HEK293 (cell line): ENCODE measurements at regions not wholly inside any gene's neighbourhood (a gene's known extent, or its start where the extent isn't known, plus 50 kb on each side); places are given as distances from the start of the nearest gene placed in this dataset.

ENCODE experiments used
- CTCF ChIA-PET: fragments of 350-600 bp; formaldehyde crosslinking; extraction: SDS; loops from one replicate; lab custom pipeline; 2021; ENCODE audit warnings: antibody characterized with exemption; lab: Yijun Ruan, JAX
- POLR2A ChIA-PET: fragments of 300-600 bp; formaldehyde crosslinking; extraction: SDS; loops from one replicate; lab custom pipeline; 2020; ENCODE audit warnings: antibody characterized with exemption, inconsistent platforms; lab: Yijun Ruan, JAX
- H3K27ac ChIP-seq: fragments of 200-500 bp; sonication (Bioruptor generic); 2 replicates; pipeline ENCODE4 v1.5.1; 2014; ENCODE audit warnings: low read depth, low read length, control low read depth, inconsistent platforms; ENCODE audit errors: extremely low read depth
- H3K36me3 ChIP-seq, 2 experiments: fragments of 200-500 bp in 1 of 2; sonication (Bioruptor generic) in 1 of 2; 1 replicate in 1 of 2; 2 replicates in 1 of 2; pipeline ENCODE4 v1.5.1; 2014 to 2017; ENCODE audit warnings: inconsistent platforms in 2 of 2, low read length in 2 of 2; ENCODE audit not compliant: control insufficient read depth in 2 of 2, insufficient read depth in 1 of 2
- H3K4me1 ChIP-seq: fragments of 200-500 bp; sonication (Bioruptor generic); 2 replicates; pipeline ENCODE4 v1.5.1; 2014; ENCODE audit warnings: mild to moderate bottlenecking, low read length, inconsistent platforms; ENCODE audit not compliant: control insufficient read depth, insufficient read depth
- H3K4me3 ChIP-seq: 2 replicates; pipeline ENCODE4 v1.5.1; 2011; ENCODE audit warnings: low read depth, mild to moderate bottlenecking, control low read depth, low read length, moderate library complexity
- H3K9me3 ChIP-seq: fragments of 200-500 bp; sonication (Bioruptor generic); 2 replicates; pipeline ENCODE4 v1.5.1; 2014; ENCODE audit warnings: low read depth, low read length, inconsistent platforms; ENCODE audit not compliant: control insufficient read depth, insufficient read depth
- KLF8 ChIP-seq: fragments of 450-650 bp; formaldehyde crosslinking; IDR thresholded peaks from 2 replicates; pipeline ENCODE4 v1.5.1; 2016; ENCODE audit warnings: missing biosample characterization, missing genetic modification characterization
- ZNF121 ChIP-seq: fragments of 450-650 bp; formaldehyde crosslinking; IDR thresholded peaks from 2 replicates; pipeline ENCODE4 v1.5.1; 2016; ENCODE audit warnings: missing biosample characterization, missing genetic modification characterization
- ZNF16 ChIP-seq: fragments of 450-650 bp; formaldehyde crosslinking; IDR thresholded peaks from 2 replicates; pipeline ENCODE4 v1.5.1; 2016; ENCODE audit warnings: low read depth, missing biosample characterization, missing genetic modification characterization
- ZNF202 ChIP-seq: fragments of 450-650 bp; formaldehyde crosslinking; IDR thresholded peaks from 2 replicates; pipeline ENCODE4 v1.5.1; 2016; ENCODE audit warnings: missing biosample characterization, missing genetic modification characterization, borderline replicate concordance
- ZNF274 ChIP-seq, 2 experiments: fragments of 200-500 bp in 1 of 2; fragments of 450-650 bp in 1 of 2; sonication (Bioruptor generic) in 1 of 2; formaldehyde crosslinking in 1 of 2; IDR thresholded peaks; 2 replicates each; pipeline versions ENCODE4 v1.5.1 to v1.6.1; 2014 to 2016; ENCODE audit warnings: borderline replicate concordance in 1 of 2, inconsistent platforms in 1 of 2, low read length in 1 of 2, missing biosample characterization in 1 of 2, missing genetic modification characterization in 1 of 2
- ZNF354C ChIP-seq: fragments of 450-650 bp; formaldehyde crosslinking; IDR thresholded peaks from 2 replicates; pipeline ENCODE4 v1.5.1; 2016; ENCODE audit warnings: missing biosample characterization, missing genetic modification characterization, low read depth, borderline replicate concordance
- ZNF426 ChIP-seq: fragments of 450-650 bp; formaldehyde crosslinking; IDR thresholded peaks from 2 replicates; pipeline ENCODE4 v1.5.1; 2017; ENCODE audit warnings: missing biosample characterization, missing genetic modification characterization, mild to moderate bottlenecking, inconsistent platforms, moderate library complexity
- ZNF473 ChIP-seq: fragments of 450-650 bp; formaldehyde crosslinking; IDR thresholded peaks from 2 replicates; pipeline ENCODE4 v1.5.1; 2017; ENCODE audit warnings: missing biosample characterization, missing genetic modification characterization
- ZNF514 ChIP-seq: fragments of 450-650 bp; formaldehyde crosslinking; IDR thresholded peaks from 2 replicates; pipeline ENCODE4 v1.5.1; 2016; ENCODE audit warnings: missing biosample characterization, missing genetic modification characterization
- ZNF529 ChIP-seq: fragments of 450-650 bp; formaldehyde crosslinking; IDR thresholded peaks from 2 replicates; pipeline ENCODE4 v1.5.1; 2017; ENCODE audit warnings: missing genetic modification characterization, missing biosample characterization; ENCODE audit not compliant: insufficient replicate concordance
- ZNF530 ChIP-seq: fragments of 450-650 bp; formaldehyde crosslinking; IDR thresholded peaks from 2 replicates; pipeline ENCODE4 v1.5.1; 2016; ENCODE audit warnings: low read depth, missing biosample characterization, missing genetic modification characterization
- TF ChIP-seq, protein P1 (sequence below): fragments of 450-650 bp; formaldehyde crosslinking; IDR thresholded peaks from 2 replicates; pipeline ENCODE4 v1.5.1; 2017; ENCODE audit warnings: missing biosample characterization, mild to moderate bottlenecking, missing genetic modification characterization, moderate library complexity
- TF ChIP-seq, protein P2 (sequence below): fragments of 450-650 bp; formaldehyde crosslinking; IDR thresholded peaks from 2 replicates; pipeline ENCODE4 v1.5.1; 2016; ENCODE audit warnings: missing biosample characterization, missing genetic modification characterization
- TF ChIP-seq, protein P3 (sequence below): fragments of 450-650 bp; formaldehyde crosslinking; optimal IDR thresholded peaks from 2 replicates; pipeline ENCODE3; 2016; ENCODE audit warnings: missing biosample characterization, mild to moderate bottlenecking, missing genetic modification characterization
- TF ChIP-seq, protein P4 (sequence below): fragments of 450-650 bp; formaldehyde crosslinking; IDR thresholded peaks from 2 replicates; pipeline ENCODE4 v1.5.1; 2017; ENCODE audit warnings: missing biosample characterization, missing genetic modification characterization
- TF ChIP-seq, protein P5 (sequence below): fragments of 450-650 bp; formaldehyde crosslinking; IDR thresholded peaks from 2 replicates; pipeline ENCODE4 v1.5.1; 2016; ENCODE audit warnings: missing biosample characterization, missing genetic modification characterization, borderline replicate concordance

DNA sequence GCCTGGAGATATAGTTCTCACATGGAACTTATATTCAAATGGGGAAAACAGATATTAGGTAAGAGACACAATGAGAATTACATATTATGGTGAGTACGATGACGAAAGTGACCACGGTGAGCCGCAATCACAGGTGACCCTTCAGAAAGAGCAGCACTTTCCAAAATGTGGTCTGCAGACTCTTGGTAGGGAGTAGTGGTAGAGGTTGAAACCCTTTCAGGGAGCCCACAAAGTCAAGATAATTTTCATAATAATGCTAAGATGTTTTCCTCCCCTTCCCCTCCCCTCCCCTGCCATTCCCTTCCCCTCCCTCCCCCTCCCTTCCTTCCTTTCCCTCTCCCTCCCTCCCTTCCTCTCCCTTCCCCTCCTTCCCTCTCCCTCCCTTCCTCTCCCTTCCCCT lies 83.5 kb upstream of the AKT3 start:
- ChIA-PET CTCF (interaction anchor here (0.6 kb wide), 1 partner anchor 432 kb away, joined by 3 read pairs; no protein-coding TSS in a partner anchor), POLR2A (no interaction called here)
- TF ChIP-seq, protein P1, sequence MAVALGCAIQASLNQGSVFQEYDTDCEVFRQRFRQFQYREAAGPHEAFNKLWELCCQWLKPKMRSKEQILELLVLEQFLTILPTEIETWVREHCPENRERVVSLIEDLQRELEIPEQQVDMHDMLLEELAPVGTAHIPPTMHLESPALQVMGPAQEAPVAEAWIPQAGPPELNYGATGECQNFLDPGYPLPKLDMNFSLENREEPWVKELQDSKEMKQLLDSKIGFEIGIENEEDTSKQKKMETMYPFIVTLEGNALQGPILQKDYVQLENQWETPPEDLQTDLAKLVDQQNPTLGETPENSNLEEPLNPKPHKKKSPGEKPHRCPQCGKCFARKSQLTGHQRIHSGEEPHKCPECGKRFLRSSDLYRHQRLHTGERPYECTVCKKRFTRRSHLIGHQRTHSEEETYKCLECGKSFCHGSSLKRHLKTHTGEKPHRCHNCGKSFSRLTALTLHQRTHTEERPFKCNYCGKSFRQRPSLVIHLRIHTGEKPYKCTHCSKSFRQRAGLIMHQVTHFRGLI (tag by site-specific recombination), result no peak
- TF ChIP-seq ZNF202, result no peak
- TF ChIP-seq ZNF529, result no peak
- TF ChIP-seq, protein P2, sequence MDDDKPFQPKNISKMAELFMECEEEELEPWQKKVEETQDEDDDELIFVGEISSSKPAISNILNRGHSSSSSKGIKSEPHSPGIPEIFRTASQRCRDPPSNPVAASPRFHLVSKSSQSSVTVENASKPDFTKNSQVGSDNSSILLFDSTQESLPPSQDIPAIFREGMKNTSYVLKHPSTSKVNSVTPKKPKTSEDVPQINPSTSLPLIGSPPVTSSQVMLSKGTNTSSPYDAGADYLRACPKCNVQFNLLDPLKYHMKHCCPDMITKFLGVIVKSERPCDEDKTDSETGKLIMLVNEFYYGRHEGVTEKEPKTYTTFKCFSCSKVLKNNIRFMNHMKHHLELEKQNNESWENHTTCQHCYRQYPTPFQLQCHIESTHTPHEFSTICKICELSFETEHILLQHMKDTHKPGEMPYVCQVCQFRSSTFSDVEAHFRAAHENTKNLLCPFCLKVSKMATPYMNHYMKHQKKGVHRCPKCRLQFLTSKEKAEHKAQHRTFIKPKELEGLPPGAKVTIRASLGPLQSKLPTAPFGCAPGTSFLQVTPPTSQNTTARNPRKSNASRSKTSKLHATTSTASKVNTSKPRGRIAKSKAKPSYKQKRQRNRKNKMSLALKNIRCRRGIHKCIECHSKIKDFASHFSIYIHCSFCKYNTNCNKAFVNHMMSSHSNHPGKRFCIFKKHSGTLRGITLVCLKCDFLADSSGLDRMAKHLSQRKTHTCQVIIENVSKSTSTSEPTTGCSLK, result no peak
- TF ChIP-seq ZNF530, result no peak
- TF ChIP-seq, protein P3, sequence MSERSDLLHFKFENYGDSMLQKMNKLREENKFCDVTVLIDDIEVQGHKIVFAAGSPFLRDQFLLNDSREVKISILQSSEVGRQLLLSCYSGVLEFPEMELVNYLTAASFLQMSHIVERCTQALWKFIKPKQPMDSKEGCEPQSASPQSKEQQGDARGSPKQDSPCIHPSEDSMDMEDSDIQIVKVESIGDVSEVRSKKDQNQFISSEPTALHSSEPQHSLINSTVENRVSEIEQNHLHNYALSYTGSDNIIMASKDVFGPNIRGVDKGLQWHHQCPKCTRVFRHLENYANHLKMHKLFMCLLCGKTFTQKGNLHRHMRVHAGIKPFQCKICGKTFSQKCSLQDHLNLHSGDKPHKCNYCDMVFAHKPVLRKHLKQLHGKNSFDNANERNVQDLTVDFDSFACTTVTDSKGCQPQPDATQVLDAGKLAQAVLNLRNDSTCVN, result no peak
- TF ChIP-seq ZNF473 (tag by site-specific recombination), result no peak
- no peak for TF ChIP-seq ZNF274 (IDR thresholded peaks at IDR 0.05; ENCODE audit: low read length)
- TF ChIP-seq ZNF274 (tag by site-specific recombination; IDR thresholded peaks at IDR 0.05; ENCODE audit: borderline replicate concordance), result no peak
- H3K4me3 ChIP-seq, result no peak overlapping the region
- no peaks in the 10 kb centered on the region; the same call in 1 of the 2 replicates for H3K9me3 ChIP-seq
- no peaks in the 10 kb centered on the region for H3K4me1 ChIP-seq
- no peak overlapping the region for H3K27ac ChIP-seq
- no peaks in the 10 kb centered on the region for H3K36me3 ChIP-seq

DNA sequence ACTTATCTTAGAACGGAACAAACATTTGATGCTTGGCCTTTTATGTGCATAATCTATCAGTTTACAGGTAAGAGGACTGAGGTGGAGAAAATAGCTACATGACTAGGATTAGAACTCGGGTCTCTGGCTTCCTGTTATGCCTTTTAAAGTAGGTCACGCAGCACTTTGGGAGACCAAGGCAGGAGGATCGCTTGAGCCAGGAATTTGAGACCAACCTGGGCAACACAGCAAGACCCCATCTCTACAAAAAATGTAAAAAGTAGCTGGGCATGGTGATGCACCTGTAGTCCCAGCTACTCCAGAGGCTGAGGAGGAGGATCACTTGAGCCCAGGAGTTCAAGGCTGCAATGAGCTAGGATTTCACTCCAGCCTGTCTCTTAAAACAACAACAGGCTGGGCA lies 81.9 kb upstream of the AKT3 start:
- Histone ChIP-seq H3K4me3 (no peak overlapping the region), H3K27ac (no peak overlapping the region), H3K4me1 (peaks cover 3% of the 10 kb centered on the region; the same call in 1 of the 2 replicates), H3K9me3 (no peaks in the 10 kb centered on the region; the same call in 1 of the 2 replicates), H3K36me3 (no peaks in the 10 kb centered on the region)
- ChIA-PET POLR2A (no interaction called here), CTCF (interaction anchor here (0.5 to 0.6 kb wide), 2 partner anchors 51 to 287 kb away, joined by 3 read pairs; no protein-coding TSS in a partner anchor)
- TF ChIP-seq ZNF426 (tag by site-specific recombination), result no peak
- 0 out of 2 replicates have a peak, but pooled peaks have one; percentile 27 for TF ChIP-seq ZNF121 (tag by site-specific recombination)

DNA sequence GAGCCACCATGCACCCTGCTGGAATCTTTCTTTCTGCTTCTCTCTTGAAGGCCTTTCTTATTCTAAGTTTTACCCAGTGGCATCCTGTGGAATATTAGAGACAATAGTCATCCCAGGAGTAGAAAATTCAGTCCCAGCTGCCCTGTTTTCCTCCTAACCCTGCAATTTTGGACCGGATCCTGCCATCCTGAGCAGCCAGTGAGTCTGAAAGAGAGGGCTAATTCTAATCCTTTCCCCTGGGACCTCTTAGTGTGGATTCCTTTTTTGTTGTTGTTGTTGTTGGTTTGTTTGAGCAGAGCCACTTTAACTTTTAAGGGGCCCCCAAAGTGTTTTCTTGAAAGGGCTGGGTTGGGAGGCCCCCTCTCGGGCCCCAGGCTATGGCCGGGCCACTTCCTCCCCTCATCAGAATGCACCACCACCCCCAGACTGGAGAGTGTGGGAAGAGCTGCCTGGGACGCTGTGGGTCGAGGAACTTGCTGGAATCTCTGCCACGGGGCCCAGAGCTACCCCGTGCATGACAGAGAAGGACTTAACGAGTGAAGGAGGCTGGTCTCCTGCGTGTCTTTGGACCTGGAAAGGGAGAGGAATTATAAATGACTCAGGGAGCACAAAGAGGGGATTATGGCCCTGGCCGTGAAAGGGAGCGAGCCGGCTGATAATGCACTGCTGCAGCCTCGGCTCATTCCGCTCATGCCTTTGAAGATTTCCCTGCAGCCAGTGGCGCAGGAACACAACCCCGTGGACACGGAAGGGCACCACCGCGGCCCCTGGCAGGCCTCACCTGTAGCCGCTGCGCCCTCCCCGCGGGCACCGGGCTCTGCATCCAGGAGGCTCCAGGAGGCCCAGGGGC lies 81.0 kb upstream of the AKT3 start:
- H3K27ac ChIP-seq, result no peak overlapping the region
- TF ChIP-seq ZNF16 (no peak), ZNF354C (tag by site-specific recombination) (no peak), KLF8 (tag by site-specific recombination) (no peak), ZNF514 (tag by site-specific recombination) (no peak)
- TF ChIP-seq, protein P4, sequence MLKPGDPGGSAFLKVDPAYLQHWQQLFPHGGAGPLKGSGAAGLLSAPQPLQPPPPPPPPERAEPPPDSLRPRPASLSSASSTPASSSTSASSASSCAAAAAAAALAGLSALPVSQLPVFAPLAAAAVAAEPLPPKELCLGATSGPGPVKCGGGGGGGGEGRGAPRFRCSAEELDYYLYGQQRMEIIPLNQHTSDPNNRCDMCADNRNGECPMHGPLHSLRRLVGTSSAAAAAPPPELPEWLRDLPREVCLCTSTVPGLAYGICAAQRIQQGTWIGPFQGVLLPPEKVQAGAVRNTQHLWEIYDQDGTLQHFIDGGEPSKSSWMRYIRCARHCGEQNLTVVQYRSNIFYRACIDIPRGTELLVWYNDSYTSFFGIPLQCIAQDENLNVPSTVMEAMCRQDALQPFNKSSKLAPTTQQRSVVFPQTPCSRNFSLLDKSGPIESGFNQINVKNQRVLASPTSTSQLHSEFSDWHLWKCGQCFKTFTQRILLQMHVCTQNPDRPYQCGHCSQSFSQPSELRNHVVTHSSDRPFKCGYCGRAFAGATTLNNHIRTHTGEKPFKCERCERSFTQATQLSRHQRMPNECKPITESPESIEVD (tag by site-specific recombination), result no peak
- TF ChIP-seq, protein P5, sequence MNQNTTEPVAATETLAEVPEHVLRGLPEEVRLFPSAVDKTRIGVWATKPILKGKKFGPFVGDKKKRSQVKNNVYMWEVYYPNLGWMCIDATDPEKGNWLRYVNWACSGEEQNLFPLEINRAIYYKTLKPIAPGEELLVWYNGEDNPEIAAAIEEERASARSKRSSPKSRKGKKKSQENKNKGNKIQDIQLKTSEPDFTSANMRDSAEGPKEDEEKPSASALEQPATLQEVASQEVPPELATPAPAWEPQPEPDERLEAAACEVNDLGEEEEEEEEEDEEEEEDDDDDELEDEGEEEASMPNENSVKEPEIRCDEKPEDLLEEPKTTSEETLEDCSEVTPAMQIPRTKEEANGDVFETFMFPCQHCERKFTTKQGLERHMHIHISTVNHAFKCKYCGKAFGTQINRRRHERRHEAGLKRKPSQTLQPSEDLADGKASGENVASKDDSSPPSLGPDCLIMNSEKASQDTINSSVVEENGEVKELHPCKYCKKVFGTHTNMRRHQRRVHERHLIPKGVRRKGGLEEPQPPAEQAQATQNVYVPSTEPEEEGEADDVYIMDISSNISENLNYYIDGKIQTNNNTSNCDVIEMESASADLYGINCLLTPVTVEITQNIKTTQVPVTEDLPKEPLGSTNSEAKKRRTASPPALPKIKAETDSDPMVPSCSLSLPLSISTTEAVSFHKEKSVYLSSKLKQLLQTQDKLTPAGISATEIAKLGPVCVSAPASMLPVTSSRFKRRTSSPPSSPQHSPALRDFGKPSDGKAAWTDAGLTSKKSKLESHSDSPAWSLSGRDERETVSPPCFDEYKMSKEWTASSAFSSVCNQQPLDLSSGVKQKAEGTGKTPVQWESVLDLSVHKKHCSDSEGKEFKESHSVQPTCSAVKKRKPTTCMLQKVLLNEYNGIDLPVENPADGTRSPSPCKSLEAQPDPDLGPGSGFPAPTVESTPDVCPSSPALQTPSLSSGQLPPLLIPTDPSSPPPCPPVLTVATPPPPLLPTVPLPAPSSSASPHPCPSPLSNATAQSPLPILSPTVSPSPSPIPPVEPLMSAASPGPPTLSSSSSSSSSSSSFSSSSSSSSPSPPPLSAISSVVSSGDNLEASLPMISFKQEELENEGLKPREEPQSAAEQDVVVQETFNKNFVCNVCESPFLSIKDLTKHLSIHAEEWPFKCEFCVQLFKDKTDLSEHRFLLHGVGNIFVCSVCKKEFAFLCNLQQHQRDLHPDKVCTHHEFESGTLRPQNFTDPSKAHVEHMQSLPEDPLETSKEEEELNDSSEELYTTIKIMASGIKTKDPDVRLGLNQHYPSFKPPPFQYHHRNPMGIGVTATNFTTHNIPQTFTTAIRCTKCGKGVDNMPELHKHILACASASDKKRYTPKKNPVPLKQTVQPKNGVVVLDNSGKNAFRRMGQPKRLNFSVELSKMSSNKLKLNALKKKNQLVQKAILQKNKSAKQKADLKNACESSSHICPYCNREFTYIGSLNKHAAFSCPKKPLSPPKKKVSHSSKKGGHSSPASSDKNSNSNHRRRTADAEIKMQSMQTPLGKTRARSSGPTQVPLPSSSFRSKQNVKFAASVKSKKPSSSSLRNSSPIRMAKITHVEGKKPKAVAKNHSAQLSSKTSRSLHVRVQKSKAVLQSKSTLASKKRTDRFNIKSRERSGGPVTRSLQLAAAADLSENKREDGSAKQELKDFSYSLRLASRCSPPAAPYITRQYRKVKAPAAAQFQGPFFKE (tag by site-specific recombination), result no peak

More for the DNA sequence above, 81.0 kb upstream of the AKT3 start:
- ChIA-PET POLR2A (no interaction called here), CTCF (interaction anchor here (0.6 kb wide), 1 partner anchor 52 kb away, joined by 3 read pairs; no protein-coding TSS in a partner anchor)
- no peaks in the 10 kb centered on the region; the same call in 1 of the 2 replicates for H3K9me3 ChIP-seq
- H3K36me3 ChIP-seq, result no peaks in the 10 kb centered on the region
- peaks cover 4% of the 10 kb centered on the region; the same call in 1 of the 2 replicates for H3K4me1 ChIP-seq
- no peak overlapping the region for H3K4me3 ChIP-seq
